ENCODE measurements at regions not wholly inside any gene's neighbourhood (a gene's known extent, or its start where the extent isn't known, plus 50 kb on each side); places are given as distances from the start of the nearest gene placed in this dataset.

GRCh38 chr2:66890166-66890742 lies 455.3 kb downstream of the MEIS1 start:
- DNase-seq = no peak

- DNase-seq = no peak
Measured at GRCh38 chr2:66895206-66895605, 460.3 kb downstream of the MEIS1 start.

- DNase-seq = no peak
Measured at GRCh38 chr2:66896131-66896530, 461.2 kb downstream of the MEIS1 start.

- no peak for DNase-seq
Measured at GRCh38 chr2:66897181-66897580, 462.3 kb downstream of the MEIS1 start.

GRCh38 chr2:66897691-66898150 lies 462.8 kb downstream of the MEIS1 start:
- DNase-seq = peak; percentile 71

GRCh38 chr2:66899109-66899508 lies 464.2 kb downstream of the MEIS1 start:
- DNase-seq = no peak

- no peak for DNase-seq
Measured at GRCh38 chr2:66899648-66900047, 464.7 kb downstream of the MEIS1 start.

- DNase-seq = no peak
Measured at GRCh38 chr2:66901344-66901743, 466.4 kb downstream of the MEIS1 start.

GRCh38 chr2:66903183-66903582 lies 468.3 kb downstream of the MEIS1 start:
- no peak for DNase-seq

- DNase-seq = no peak
Measured at GRCh38 chr2:66903745-66904465, 469.0 kb downstream of the MEIS1 start.

GRCh38 chr2:66915237-66915636 lies 480.3 kb downstream of the MEIS1 start:
- no peak for DNase-seq

- no peak for DNase-seq
Measured at GRCh38 chr2:66919286-66919685, 477.8 kb upstream of the ETAA1 start.

- DNase-seq = no peak
Measured at GRCh38 chr2:66920415-66920814, 476.7 kb upstream of the ETAA1 start.

GRCh38 chr2:66925128-66925527 lies 472.0 kb upstream of the ETAA1 start:
- no peak for DNase-seq

GRCh38 chr2:66926594-66927112 lies 470.5 kb upstream of the ETAA1 start:
- no peak for DNase-seq

- DNase-seq = peak; percentile 80
Measured at GRCh38 chr2:66929632-66930338, 467.3 kb upstream of the ETAA1 start.

GRCh38 chr2:66930339-66931220 lies 466.6 kb upstream of the ETAA1 start:
- DNase-seq = peak; percentile 77

GRCh38 chr2:66938471-66938967 lies 458.6 kb upstream of the ETAA1 start:
- DNase-seq = no peak

- DNase-seq = peak; percentile 50
Measured at GRCh38 chr2:66940080-66940479, 457.1 kb upstream of the ETAA1 start.

- no peak for DNase-seq
Measured at GRCh38 chr2:66948234-66948633, 448.9 kb upstream of the ETAA1 start.

GRCh38 chr2:66957198-66957597 lies 439.9 kb upstream of the ETAA1 start:
- DNase-seq = no peak

- DNase-seq = no peak
Measured at GRCh38 chr2:66957677-66958076, 439.5 kb upstream of the ETAA1 start.
